Heart left ventricle (tissue), 13 donors: ENCODE measurements at regions not wholly inside any gene's neighbourhood (a gene's known extent, or its start where the extent isn't known, plus 50 kb on each side); places are given as distances from the start of the nearest gene placed in this dataset.

Experiments used
- POLR2A ChIP-seq, 2 donors: fragments of 450-650 bp; IDR thresholded peaks; one replicate each; pipeline ENCODE4 v1.6.1; 2017; ENCODE audit warnings: antibody characterized with exemption in 2 of 2, mild to moderate bottlenecking in 2 of 2, moderate library complexity in 2 of 2
- TF ChIP-seq, protein P1 (sequence below), 12 donors: fragments of 200-600 bp; sonication (generic) in 4 of 12; IDR thresholded peaks; one replicate each; pipeline versions ENCODE4 v1.5.0 to v1.8.0; 2018 to 2022; ENCODE audit warnings: antibody characterized with exemption in 12 of 12, mild to moderate bottlenecking in 5 of 12
- donor health status: ischemic (EF 13 %, LVEDD 7.1; RV severe dilation, severe dysfunction).
- donor health status: DM: no; HTN: yes; CAD: no.
- donor health status: DM: no; HTN: no; CAD: no.
- donor health status: ischemic (EF 25% LVEDD 6.9; RV normal size, moderate dysfunction).
- donor health status: ischemic (EF 25% LVEDD 5.7; RV mildly dilated, moderate dysfunction).
- donor health status: ischemic (EF 35%, LVEDD 5.7; RV mildly dilated, moderate dysfunction).
- donor health status: nonischemic (EF 11% LVEDD 7.7; RV severe dilation, severe dysfunction).
- donor health status: DM: yes; HTN: yes; CAD: no.
- donor health status: PGD.
- donor health status: ischemic (EF 29% LVEDD 5.4; RV normal size, mild dysfunction).
- donor health status: nonischemic (EF 23%, LVEDD 6.1; RV moderate dilation, normal function).

DNA sequence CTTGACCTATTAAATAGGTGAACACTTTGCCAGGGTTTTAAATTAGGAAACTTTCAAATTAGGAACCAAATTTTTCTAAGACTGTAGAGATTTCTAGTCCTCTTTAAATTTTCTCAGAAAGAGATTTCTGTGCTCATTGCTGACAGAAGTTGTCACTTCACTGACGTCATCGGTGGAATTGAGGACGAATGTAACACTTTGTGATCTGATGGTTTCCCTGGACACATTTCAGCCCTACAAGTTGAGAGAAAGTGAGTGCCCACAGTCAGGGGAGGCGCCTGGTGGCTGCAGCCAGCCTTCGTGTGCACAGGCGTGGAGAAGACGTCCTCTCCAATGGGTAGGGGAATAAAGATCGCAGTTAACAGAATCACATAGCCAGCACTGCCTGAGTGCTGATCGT, 396.5 kb upstream of the TSHZ3 start:
- TF ChIP-seq POLR2A (IDR thresholded peaks at IDR 0.05) = no peak
- TF ChIP-seq, protein P1, sequence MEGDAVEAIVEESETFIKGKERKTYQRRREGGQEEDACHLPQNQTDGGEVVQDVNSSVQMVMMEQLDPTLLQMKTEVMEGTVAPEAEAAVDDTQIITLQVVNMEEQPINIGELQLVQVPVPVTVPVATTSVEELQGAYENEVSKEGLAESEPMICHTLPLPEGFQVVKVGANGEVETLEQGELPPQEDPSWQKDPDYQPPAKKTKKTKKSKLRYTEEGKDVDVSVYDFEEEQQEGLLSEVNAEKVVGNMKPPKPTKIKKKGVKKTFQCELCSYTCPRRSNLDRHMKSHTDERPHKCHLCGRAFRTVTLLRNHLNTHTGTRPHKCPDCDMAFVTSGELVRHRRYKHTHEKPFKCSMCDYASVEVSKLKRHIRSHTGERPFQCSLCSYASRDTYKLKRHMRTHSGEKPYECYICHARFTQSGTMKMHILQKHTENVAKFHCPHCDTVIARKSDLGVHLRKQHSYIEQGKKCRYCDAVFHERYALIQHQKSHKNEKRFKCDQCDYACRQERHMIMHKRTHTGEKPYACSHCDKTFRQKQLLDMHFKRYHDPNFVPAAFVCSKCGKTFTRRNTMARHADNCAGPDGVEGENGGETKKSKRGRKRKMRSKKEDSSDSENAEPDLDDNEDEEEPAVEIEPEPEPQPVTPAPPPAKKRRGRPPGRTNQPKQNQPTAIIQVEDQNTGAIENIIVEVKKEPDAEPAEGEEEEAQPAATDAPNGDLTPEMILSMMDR (IDR thresholded peaks at IDR 0.05) = no peak
